OCI-LY7 (cell line): ENCODE measurements at regions not wholly inside any gene's neighbourhood (a gene's known extent, or its start where the extent isn't known, plus 50 kb on each side); places are given as distances from the start of the nearest gene placed in this dataset.

ENCODE experiments used
- BruUV-seq: library from RNA; stranded (reverse); fragments of 400-500 nt; replicated peaks from 2 replicates; lab custom pipeline; 2021; lab: Mats Ljungman, UMichigan
- CTCF ChIA-PET: fragments of 300-600 bp; sonication (Branson Sonifier 250); formaldehyde crosslinking; loops from one replicate; lab custom pipeline; 2022; ENCODE audit warnings: antibody characterized with exemption; ENCODE audit not compliant: unreplicated experiment; lab: Charles Lee
- POLR2A ChIA-PET: fragments of 300-600 bp; sonication (Branson Sonifier 250); formaldehyde crosslinking; loops from one replicate; lab custom pipeline; 2022; ENCODE audit warnings: antibody characterized with exemption; lab: Charles Lee
- DNase-seq: peaks from one replicate; pipeline ENCODE4 v3.0.0-alpha.2; 2015; ENCODE audit warnings: low spot score
- H2AFZ ChIP-seq: fragments of 200-600 bp; sonication (generic), shearing (Covaris generic); 2 replicates; pipeline ENCODE4 v1.6.1; 2014; ENCODE audit warnings: mild to moderate bottlenecking, antibody characterized with exemption, low read length, moderate library complexity
- H3K27ac ChIP-seq: fragments of 200-600 bp; sonication (generic); 2 replicates; pipeline ENCODE4 v1.5.1; 2014; ENCODE audit warnings: mixed run types, low read depth, mild to moderate bottlenecking, moderate library complexity, low read length, inconsistent platforms; ENCODE audit not compliant: poor library complexity, severe bottlenecking
- H3K36me3 ChIP-seq: fragments of 200-600 bp; sonication (generic); 2 replicates; pipeline ENCODE4 v1.6.1; 2014; ENCODE audit warnings: mild to moderate bottlenecking, antibody characterized with exemption, low read length, moderate library complexity, mixed read lengths; ENCODE audit not compliant: insufficient read depth
- H3K4me1 ChIP-seq: fragments of 200-600 bp; sonication (generic); 2 replicates; pipeline ENCODE4 v1.5.1; 2014; ENCODE audit warnings: mild to moderate bottlenecking, low read length; ENCODE audit not compliant: insufficient read depth, poor library complexity, severe bottlenecking
- H3K4me2 ChIP-seq: fragments of 200-600 bp; sonication (generic); 2 replicates; pipeline ENCODE4 v1.6.1; 2014; ENCODE audit warnings: mild to moderate bottlenecking, low read length
- H3K4me3 ChIP-seq: fragments of 200-600 bp; sonication (generic); 2 replicates; pipeline ENCODE4 v1.5.1; 2014; ENCODE audit warnings: mild to moderate bottlenecking, low read depth, low read length; ENCODE audit not compliant: poor library complexity, severe bottlenecking
- H3K79me2 ChIP-seq: fragments of 200-600 bp; sonication (generic); 2 replicates; pipeline ENCODE4 v1.6.1; 2016; ENCODE audit warnings: low read depth, mild to moderate bottlenecking, low read length, moderate library complexity, mixed read lengths; ENCODE audit not compliant: insufficient read depth
- H3K9me2 ChIP-seq: fragments of 200-600 bp; sonication (generic); 2 replicates; pipeline ENCODE4 v1.6.1; 2016; ENCODE audit warnings: mild to moderate bottlenecking, low read length, mixed read lengths; ENCODE audit not compliant: insufficient read depth
- H3K9me3 ChIP-seq: fragments of 200-600 bp; sonication (generic); 2 replicates; pipeline ENCODE4 v1.6.1; 2014; ENCODE audit warnings: mild to moderate bottlenecking, mixed run types, low read length, mixed read lengths
- H4K20me1 ChIP-seq: fragments of 200-600 bp; sonication (generic); 2 replicates; pipeline ENCODE4 v1.6.1; 2014; ENCODE audit warnings: mild to moderate bottlenecking, antibody characterized with exemption, low read length, moderate library complexity, mixed read lengths; ENCODE audit not compliant: insufficient read depth
- EZH2phosphoT487 ChIP-seq: fragments of 200-600 bp; sonication (generic); IDR thresholded peaks from 2 replicates; pipeline ENCODE4 v1.6.1; 2018; ENCODE audit warnings: low read depth, borderline replicate concordance, mild to moderate bottlenecking, mixed run types, antibody characterized with exemption, low read length, moderate library complexity, mixed read lengths
- intact Hi-C: fragments of 100-400 bp; cut with micrococcal nuclease; formaldehyde crosslinking; loops from one replicate; pipeline ENCODE4 v1.10.0; 2022; ENCODE audit not compliant: unreplicated experiment
- TF ChIP-seq, protein P1 (sequence below): fragments of 200-600 bp; sonication (generic); conservative IDR thresholded peaks from 2 replicates; pipeline ENCODE4 v1.5.1; 2014; ENCODE audit warnings: mild to moderate bottlenecking, antibody characterized with exemption, low read length, moderate library complexity, mixed read lengths

DNA sequence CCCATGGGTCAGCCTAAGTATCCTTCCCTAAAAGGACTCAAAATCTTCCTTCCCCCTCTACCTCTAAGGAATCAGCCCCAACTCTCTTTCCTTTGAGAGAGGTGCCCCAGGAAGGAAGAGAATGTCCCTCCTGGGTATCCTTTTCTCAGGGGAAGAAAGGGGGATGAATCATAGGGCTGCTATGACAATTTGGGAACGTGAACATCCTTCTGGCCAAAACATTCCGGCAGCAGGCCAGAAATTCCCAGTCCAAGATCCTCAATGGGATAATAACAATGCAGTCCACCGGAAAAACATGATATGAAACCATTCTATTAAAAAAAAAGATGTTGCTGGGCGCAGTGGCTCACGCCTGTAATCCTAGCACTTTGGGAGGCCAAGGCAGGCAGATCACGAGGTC, 50.8 kb upstream of the CACNA2D3 start:
- POLR2A ChIA-PET: no interaction called here
- DNase-seq: no peak
- no TSS peak for BruUV-seq
- Histone ChIP-seq H3K9me2 (no peaks in the 10 kb centered on the region), H3K79me2 (no peaks in the 10 kb centered on the region), H4K20me1 (no peaks in the 10 kb centered on the region), H3K36me3 (no peaks in the 10 kb centered on the region), H3K27ac (no peak overlapping the region), H2AFZ (no peak overlapping the region), H3K9me3 (no peaks in the 10 kb centered on the region), H3K4me3 (no peak overlapping the region), H3K4me2 (no peak overlapping the region), H3K4me1 (peaks cover 4% of the 10 kb centered on the region)
- CTCF ChIA-PET: no interaction called here
- no peak for TF ChIP-seq EZH2phosphoT487
- TF ChIP-seq, protein P1, sequence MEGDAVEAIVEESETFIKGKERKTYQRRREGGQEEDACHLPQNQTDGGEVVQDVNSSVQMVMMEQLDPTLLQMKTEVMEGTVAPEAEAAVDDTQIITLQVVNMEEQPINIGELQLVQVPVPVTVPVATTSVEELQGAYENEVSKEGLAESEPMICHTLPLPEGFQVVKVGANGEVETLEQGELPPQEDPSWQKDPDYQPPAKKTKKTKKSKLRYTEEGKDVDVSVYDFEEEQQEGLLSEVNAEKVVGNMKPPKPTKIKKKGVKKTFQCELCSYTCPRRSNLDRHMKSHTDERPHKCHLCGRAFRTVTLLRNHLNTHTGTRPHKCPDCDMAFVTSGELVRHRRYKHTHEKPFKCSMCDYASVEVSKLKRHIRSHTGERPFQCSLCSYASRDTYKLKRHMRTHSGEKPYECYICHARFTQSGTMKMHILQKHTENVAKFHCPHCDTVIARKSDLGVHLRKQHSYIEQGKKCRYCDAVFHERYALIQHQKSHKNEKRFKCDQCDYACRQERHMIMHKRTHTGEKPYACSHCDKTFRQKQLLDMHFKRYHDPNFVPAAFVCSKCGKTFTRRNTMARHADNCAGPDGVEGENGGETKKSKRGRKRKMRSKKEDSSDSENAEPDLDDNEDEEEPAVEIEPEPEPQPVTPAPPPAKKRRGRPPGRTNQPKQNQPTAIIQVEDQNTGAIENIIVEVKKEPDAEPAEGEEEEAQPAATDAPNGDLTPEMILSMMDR: no peak
- intact Hi-C loops: no loop called here

DNA sequence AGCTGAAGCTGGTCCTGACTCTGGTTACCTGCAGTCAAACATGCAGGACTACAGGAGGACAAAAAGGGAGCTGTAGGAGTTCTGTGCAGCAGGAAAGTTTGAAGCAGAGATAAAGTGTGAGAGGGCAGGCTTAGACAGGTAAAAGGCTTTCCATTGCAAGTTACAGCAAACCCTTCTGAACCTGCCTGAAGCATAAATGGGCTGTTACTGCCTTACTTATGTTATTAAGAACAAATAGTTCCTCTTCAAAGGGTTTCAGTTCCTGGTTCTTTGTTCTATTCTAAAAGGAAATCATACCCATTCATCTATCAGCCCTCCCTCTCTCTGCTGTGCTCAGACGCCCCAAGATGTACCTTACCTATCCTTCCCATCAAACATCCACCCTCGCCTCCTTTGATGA, 52.4 kb upstream of the CACNA2D3 start:
- intact Hi-C loops: no loop called here
- H3K27ac ChIP-seq: no peak overlapping the region
- H3K4me1 ChIP-seq: peaks cover 4% of the 10 kb centered on the region
- no TSS peak for BruUV-seq
- no peaks in the 10 kb centered on the region for H4K20me1 ChIP-seq
- H3K36me3 ChIP-seq: no peaks in the 10 kb centered on the region
- no peak overlapping the region for H2AFZ ChIP-seq
- ChIA-PET POLR2A (no interaction called here), CTCF (no interaction called here)
- no peaks in the 10 kb centered on the region for H3K9me2 ChIP-seq
- no peak overlapping the region for H3K4me3 ChIP-seq
- TF ChIP-seq, protein P1: no peak
- TF ChIP-seq EZH2phosphoT487: no peak
- no peaks in the 10 kb centered on the region for H3K9me3 ChIP-seq
- no peak overlapping the region for H3K4me2 ChIP-seq
- no peaks in the 10 kb centered on the region for H3K79me2 ChIP-seq
- peak; percentile 37 for DNase-seq

- no peak for TF ChIP-seq EZH2phosphoT487
- TF ChIP-seq, protein P1: no peak
- Histone ChIP-seq H3K9me2 (no peaks in the 10 kb centered on the region), H3K4me2 (no peak overlapping the region), H3K79me2 (no peaks in the 10 kb centered on the region), H3K4me1 (peaks cover 4% of the 10 kb centered on the region), H2AFZ (no peak overlapping the region), H3K36me3 (no peaks in the 10 kb centered on the region), H3K4me3 (no peak overlapping the region), H3K27ac (no peak overlapping the region), H4K20me1 (no peaks in the 10 kb centered on the region), H3K9me3 (no peaks in the 10 kb centered on the region)
- ChIA-PET CTCF (no interaction called here), POLR2A (no interaction called here)
- intact Hi-C loops: no loop called here
- BruUV-seq: no TSS peak
- no peak for DNase-seq
These were observed 55.2 kb upstream of the CACNA2D3 start for GRCh38 chr3:54067055-54067698.
